ENCODE measurements at regions not wholly inside any gene's neighbourhood (a gene's known extent, or its start where the extent isn't known, plus 50 kb on each side); places are given as distances from the start of the nearest gene placed in this dataset.

GRCh38 chr2:177124371-177124770 is 88.2 kb upstream of the HNRNPA3 start:
- no peak overlapping the region for H3K27ac ChIP-seq (ENCODE audit: low read depth, low read length)
- no peaks in the 10 kb centered on the region for H3K9me3 ChIP-seq (ENCODE audit: control insufficient read depth, insufficient read depth, low read length)
- no peak for TF ChIP-seq CTCF (IDR thresholded peaks at IDR 0.05; ENCODE audit: low read depth, low read length)
- ChIA-PET CTCF (no interaction called here), POLR2A (no interaction called here)
- H3K27me3 ChIP-seq (ENCODE audit: control insufficient read depth, insufficient read depth, low read length): no peaks in the 10 kb centered on the region
- no peak for DNase-seq (ENCODE audit: low read depth, low spot score)
- H3K4me3 ChIP-seq (ENCODE audit: low read depth, low read length): no peak overlapping the region

- no peak for DNase-seq (ENCODE audit: low read depth, low spot score)
- ChIA-PET CTCF (interaction anchor here (1.7 kb wide), 1 partner anchor 21 kb away, joined by 6 read pairs; no protein-coding TSS in a partner anchor), POLR2A (no interaction called here)
- Histone ChIP-seq H3K27ac (ENCODE audit: low read depth, low read length) (no peak overlapping the region), H3K4me3 (ENCODE audit: low read depth, low read length) (no peak overlapping the region), H3K9me3 (ENCODE audit: control insufficient read depth, insufficient read depth, low read length) (no peaks in the 10 kb centered on the region), H3K27me3 (ENCODE audit: control insufficient read depth, insufficient read depth, low read length) (no peaks in the 10 kb centered on the region)
- TF ChIP-seq CTCF (IDR thresholded peaks at IDR 0.05; ENCODE audit: low read depth, low read length): no peak
Observed at GRCh38 chr2:177127821-177128220, 84.8 kb upstream of the HNRNPA3 start.

GRCh38 chr2:177129610-177130009 is 83.0 kb upstream of the HNRNPA3 start:
- Histone ChIP-seq H3K4me3 (ENCODE audit: low read depth, low read length) (no peak overlapping the region), H3K9me3 (ENCODE audit: control insufficient read depth, insufficient read depth, low read length) (no peaks in the 10 kb centered on the region), H3K27ac (ENCODE audit: low read depth, low read length) (no peak overlapping the region), H3K27me3 (ENCODE audit: control insufficient read depth, insufficient read depth, low read length) (no peaks in the 10 kb centered on the region)
- CTCF ChIA-PET: interaction anchor here (1.0 kb wide), 1 partner anchor 20 kb away, joined by 3 read pairs; no protein-coding TSS in a partner anchor
- DNase-seq (ENCODE audit: low read depth, low spot score): no peak
- POLR2A ChIA-PET: no interaction called here
- TF ChIP-seq CTCF (IDR thresholded peaks at IDR 0.05; ENCODE audit: low read depth, low read length): no peak

- no peak for TF ChIP-seq CTCF (IDR thresholded peaks at IDR 0.05; ENCODE audit: low read depth, low read length)
- Histone ChIP-seq H3K27ac (ENCODE audit: low read depth, low read length) (no peak overlapping the region), H3K9me3 (ENCODE audit: control insufficient read depth, insufficient read depth, low read length) (no peaks in the 10 kb centered on the region), H3K4me3 (ENCODE audit: low read depth, low read length) (no peak overlapping the region), H3K27me3 (ENCODE audit: control insufficient read depth, insufficient read depth, low read length) (peaks cover 2% of the 10 kb centered on the region)
- CTCF ChIA-PET: no interaction called here
- DNase-seq (ENCODE audit: low read depth, low spot score): no peak
- POLR2A ChIA-PET: no interaction called here
Observed at GRCh38 chr2:177131858-177132257, 80.7 kb upstream of the HNRNPA3 start.

- POLR2A ChIA-PET: no interaction called here
- no peak for DNase-seq (ENCODE audit: low read depth, low spot score)
- Histone ChIP-seq H3K27me3 (ENCODE audit: control insufficient read depth, insufficient read depth, low read length) (peaks cover 4% of the 10 kb centered on the region), H3K4me3 (ENCODE audit: low read depth, low read length) (no peak overlapping the region), H3K27ac (ENCODE audit: low read depth, low read length) (no peak overlapping the region), H3K9me3 (ENCODE audit: control insufficient read depth, insufficient read depth, low read length) (no peaks in the 10 kb centered on the region)
- no peak for TF ChIP-seq CTCF (IDR thresholded peaks at IDR 0.05; ENCODE audit: low read depth, low read length)
- CTCF ChIA-PET: no interaction called here
Observed at GRCh38 chr2:177138823-177139222, 73.8 kb upstream of the HNRNPA3 start.

Data from AG04450 (cell line).